DMS153 (cell line): ENCODE measurements at regions not wholly inside any gene's neighbourhood (a gene's known extent, or its start where the extent isn't known, plus 50 kb on each side); places are given as distances from the start of the nearest gene placed in this dataset.
A peak's percentile ranks its signal among the peaks of the same experiment; 100 is the strongest.
"Not testable (repeated sequence)": the region's sequence is repeated elsewhere in the genome, so short reads cannot be mapped to it uniquely, and the experiment has no call there.

Source experiments
- DNase-seq: peaks from one replicate; lab custom pipeline; 2025; lab: John Stamatoyannopoulos, UW

- no peak for DNase-seq
Observed at GRCh38 chr2:11922294-11922693, 175.9 kb downstream of the LPIN1 start.

GRCh38 chr2:11923935-11924334 lies 177.5 kb downstream of the LPIN1 start:
- DNase-seq, result no peak

DNA sequence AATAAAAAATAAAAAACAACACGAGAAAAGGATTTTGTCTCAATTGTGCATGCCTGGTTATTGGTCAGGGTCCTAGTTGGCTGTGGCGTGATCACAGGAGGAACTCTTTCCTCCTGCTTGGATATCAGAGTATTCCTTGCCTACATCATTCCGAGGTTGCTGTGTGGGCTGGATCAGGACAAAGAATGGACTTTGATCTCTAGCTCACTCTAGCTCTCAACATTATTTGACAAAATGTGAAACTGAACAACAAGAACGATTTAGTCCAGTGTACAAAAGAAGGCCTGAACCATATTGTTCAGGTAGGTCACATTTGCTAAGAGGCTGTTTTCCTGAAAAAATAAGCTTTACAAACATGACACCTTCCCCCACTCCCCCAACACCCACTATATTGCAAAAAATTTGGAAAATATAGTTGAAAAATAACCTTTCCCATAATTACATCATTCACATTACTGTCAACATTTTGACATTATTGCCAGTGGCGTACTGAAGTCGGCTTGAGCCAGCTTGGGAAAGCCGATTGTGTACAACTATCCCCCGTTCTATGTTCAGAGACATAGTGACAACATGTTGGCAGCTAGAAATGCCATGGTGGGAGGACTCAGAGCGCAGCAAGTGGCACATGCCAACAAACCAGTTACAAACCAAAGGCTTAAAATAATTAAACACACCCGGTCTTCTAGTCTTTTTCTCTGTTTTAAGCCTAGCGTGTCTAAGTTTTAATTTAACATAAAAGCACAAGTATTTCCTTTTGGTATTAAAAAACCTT lies 179.0 kb downstream of the LPIN1 start:
- DNase-seq, result no peak

- peak; percentile 23 for DNase-seq
Observed at GRCh38 chr2:11930211-11930761, 183.9 kb downstream of the LPIN1 start.

GRCh38 chr2:11932048-11932512 lies 185.6 kb downstream of the LPIN1 start:
- DNase-seq, result no peak

GRCh38 chr2:11932962-11933361 lies 186.5 kb downstream of the LPIN1 start:
- no peak for DNase-seq

DNA sequence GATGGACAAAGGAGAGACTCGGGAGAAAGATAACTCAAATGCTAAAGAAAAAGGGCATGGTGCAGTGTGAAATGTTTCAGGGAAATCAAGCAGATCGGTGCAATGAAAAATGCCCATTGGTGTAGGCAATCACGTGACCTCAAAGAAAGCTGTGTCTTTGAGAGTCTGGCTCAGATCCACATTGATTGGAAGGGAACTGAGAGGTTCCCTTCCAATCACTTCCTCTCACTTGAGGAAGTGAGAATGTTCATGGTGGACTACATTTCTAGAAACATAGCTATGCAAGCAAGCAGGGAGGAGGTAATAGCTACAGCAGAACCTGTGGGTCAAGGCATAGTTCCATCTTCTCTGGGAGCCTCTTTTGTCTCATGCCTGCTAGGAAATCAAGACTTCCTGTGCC lies 187.4 kb downstream of the LPIN1 start:
- no peak for DNase-seq

GRCh38 chr2:11936761-11937160 lies 190.3 kb downstream of the LPIN1 start:
- DNase-seq, result no peak

DNA sequence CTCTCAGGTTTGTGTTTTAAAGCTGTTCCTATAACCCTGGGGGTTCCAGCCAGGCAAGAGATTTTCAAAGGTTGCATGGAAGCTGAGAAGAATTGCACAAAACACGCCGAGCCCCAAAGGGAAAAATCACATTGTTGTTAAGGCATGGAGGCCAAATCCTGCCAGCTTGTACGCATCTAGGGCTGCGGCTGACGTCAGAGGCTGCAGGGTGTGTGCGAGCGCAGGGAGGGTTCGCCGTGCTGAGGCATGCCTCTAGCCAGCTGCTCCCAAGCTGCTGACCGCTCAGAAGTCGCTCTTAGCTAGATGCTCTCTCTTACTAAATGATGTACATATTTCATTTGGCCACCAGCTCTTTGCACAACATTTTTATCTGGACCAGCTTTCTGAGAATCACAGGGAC lies 191.8 kb downstream of the LPIN1 start:
- DNase-seq, result no peak

GRCh38 chr2:11939523-11939922 lies 193.1 kb downstream of the LPIN1 start:
- DNase-seq, result no peak

DNA sequence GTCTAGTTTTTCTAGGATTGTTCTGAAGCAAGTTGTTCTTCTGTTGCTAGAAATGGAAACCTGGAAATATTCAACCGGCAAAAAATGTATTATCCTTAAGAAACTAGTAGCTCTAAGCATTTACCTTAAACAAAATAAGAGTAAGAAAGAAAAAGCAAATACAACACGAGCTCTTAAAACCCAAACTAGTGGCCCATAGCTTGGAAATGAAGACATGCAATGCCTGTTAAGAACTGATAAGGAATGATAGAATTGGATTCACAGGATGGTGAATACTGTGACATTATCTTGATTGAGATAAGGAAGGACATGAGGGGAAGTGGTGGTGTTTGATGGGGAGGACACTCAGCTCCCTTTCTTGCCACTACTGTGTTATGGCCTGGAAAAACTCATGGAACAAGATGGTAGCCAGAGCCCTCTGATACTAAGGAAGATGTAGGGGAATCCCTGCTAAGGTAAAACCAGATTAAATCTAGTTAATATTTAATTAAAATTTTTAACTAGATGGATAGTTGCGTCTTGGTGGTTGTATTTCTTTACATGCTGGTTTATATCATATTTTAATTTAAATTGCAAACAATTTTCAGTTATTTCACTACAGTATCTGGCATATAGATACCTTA lies 193.8 kb downstream of the LPIN1 start:
- no peak for DNase-seq

GRCh38 chr2:11940799-11941198 lies 194.4 kb downstream of the LPIN1 start:
- DNase-seq, result no peak

DNA sequence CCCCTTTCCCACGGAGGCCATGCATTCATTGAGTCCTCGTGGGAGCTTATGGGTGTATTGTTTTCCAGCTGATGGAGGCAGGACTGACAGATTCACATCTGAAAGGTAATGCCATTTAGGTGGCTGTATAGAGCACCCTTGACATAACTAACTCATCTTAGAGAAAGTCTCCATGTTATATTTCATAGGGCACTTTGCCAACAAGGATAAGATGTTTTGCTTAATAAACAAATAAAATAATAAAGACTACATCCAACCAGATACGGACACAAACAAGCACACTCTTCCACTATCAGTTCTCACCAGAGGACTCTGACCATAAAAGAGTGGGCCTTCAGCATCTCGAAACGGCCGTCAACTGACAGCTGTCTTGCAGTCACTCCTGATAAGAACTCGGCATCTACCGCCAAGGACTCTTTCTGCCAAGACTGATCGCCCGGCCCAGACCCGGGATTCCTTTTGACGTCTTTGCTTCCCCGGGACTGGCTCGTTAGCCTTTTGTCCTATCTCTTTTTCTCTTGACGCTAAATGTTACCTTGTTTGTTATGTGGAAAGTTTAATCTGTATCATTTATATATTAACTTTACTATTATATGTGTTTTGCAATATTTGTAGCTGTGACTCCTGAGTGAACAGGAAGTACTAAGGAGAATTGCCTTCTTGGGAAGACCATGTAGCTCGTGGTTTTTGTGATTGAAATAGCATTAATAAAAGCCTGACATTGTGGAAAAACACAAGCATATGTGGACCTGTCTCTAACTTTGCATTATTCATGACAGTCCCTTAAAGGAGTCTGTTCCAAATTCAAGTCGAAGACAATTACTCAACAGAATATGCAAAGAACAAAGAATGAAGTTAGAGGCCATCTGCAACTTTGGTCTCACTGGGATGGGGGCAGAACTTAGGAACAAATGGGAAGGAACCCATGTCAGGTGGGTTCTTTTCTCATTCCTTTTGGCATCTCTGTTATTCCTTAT lies 195.1 kb downstream of the LPIN1 start:
- no peak for DNase-seq

GRCh38 chr2:11942178-11942569 lies 195.7 kb downstream of the LPIN1 start:
- DNase-seq, result no peak

DNA sequence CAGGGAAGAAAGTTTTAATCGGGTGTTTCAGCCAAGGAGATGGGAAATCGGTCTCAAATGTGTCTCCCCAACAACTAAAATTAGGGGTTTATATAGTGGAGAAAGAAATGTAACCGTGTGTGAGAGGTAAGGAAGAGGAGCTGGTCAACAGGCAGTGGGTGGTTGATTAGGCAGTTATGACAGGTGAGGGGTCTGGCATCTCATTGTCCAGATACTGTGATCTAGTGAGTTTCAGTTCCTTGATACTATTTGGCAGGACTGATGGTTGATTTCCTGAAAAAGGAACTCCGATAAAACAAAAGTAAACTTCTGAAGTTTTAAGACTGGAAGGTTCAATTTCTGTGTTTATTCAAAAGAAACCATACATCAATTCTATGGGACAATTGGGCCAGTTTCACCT lies 197.9 kb downstream of the LPIN1 start:
- DNase-seq, result no peak

DNA sequence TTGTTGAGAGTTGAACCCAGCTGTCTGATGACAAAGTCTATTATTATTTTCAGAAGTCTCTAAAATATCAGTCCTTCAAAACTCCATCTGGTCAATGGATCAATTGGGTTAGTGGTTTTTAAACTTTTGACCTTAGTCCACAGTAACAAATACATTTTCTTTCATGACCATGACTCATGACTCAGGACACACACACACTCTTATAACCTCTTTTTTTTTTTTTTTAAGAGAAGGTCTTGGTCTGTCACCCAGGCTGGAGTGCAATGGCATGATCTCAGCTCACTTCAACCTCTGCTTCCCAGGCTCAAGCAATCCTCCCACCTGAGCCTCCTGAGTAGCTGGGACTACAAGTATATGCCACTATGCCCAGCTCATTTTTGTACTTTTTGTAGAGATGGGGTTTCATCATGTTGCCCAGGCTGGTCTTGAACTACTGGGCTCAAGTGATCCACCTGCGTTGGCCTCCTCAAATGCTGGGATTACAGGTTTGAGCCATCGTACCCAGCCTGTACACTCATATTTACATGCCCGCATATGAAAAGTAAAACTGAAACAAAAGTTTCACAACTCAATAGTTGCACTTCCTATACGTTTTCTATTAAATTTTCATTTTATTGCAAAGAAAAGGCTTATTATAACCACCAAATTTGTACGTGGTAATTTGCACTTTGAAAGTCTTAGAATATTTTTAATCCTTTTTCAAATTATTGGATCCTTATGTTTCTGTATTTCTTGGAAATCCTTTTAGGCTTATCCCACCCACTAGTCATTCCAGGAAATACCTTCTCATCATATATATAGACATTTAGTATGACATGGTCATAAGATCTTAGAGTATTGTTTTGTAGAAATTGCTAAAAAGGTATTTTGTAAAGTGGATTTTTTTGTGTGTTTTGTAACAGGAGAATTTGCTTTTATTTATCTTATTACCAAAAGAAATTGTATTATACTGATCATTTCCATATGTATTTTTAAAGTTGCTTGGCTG lies 199.0 kb downstream of the LPIN1 start:
- no peak for DNase-seq

DNA sequence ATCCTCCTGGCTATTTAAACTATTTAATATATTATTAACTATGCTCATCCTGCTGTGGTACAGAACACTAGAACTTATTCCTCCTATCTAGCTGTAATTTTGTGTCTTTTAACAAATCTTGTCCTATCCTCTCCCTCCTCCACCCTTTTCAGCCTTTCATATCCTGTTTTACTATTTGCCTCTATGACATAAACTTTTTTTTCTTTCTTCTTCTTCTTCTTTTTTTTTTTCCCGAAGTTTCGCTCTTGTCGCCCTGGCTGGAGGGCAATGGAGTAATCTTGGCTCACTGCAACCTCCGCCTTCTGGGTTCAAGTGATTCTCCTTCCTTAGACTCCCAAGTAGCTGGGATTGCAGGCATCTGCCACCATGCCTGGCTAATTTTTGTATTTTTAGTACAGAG lies 201.5 kb downstream of the LPIN1 start:
- no peak for DNase-seq

- DNase-seq, result no peak
Observed at GRCh38 chr2:11949732-11950523, 203.5 kb downstream of the LPIN1 start.

GRCh38 chr2:11950896-11951295 lies 204.5 kb downstream of the LPIN1 start:
- no peak for DNase-seq

DNA sequence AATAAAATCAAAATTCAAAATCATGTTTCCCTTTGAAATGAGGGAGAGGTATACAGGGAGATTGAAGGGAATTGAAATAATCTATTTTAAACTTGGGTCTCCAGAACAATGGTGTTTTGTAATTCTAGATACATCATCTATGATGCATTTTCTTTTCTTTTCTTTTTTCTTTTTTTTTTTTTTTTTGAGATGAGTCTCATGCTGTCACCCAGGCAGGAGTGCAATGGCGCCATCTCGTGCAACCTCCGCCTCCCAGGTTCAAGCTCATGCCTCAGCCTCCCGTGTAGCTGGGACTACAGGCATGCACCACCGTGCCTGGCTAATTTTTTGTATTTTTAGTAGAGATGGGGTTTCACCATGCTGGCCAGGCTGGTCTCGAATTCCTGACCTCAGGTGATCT lies 205.1 kb downstream of the LPIN1 start:
- DNase-seq, result not testable (repeated sequence)
